Neuronal stem cell (in vitro differentiated cells): ENCODE measurements at regions not wholly inside any gene's neighbourhood (a gene's known extent, or its start where the extent isn't known, plus 50 kb on each side); places are given as distances from the start of the nearest gene placed in this dataset.
"Not testable (repeated sequence)": the region's sequence is repeated elsewhere in the genome, so short reads cannot be mapped to it uniquely, and the experiment has no call there.

Source experiments
- DNase-seq: peaks from one replicate; pipeline ENCODE4 v3.0.0-alpha.2; 2013; ENCODE audit warnings: low spot score
- H2AFZ ChIP-seq: one replicate; pipeline ENCODE4 v1.6.1; 2013; ENCODE audit warnings: mild to moderate bottlenecking, low read length, inconsistent platforms
- H2AK5ac ChIP-seq: 2 replicates; pipeline ENCODE4 v1.6.1; 2013; ENCODE audit warnings: low read depth, mild to moderate bottlenecking, inconsistent platforms, low read length, moderate library complexity, mixed read lengths
- H2BK120ac ChIP-seq: 2 replicates; pipeline ENCODE4 v1.6.1; 2013; ENCODE audit warnings: low read depth, mild to moderate bottlenecking, inconsistent platforms, low read length, moderate library complexity, mixed read lengths
- H2BK12ac ChIP-seq: one replicate; pipeline ENCODE4 v1.6.1; 2013; ENCODE audit warnings: low read length, inconsistent platforms
- H2BK15ac ChIP-seq: 2 replicates; pipeline ENCODE4 v1.6.1; 2013; ENCODE audit warnings: mild to moderate bottlenecking, low read length, inconsistent platforms, mixed read lengths
- H2BK5ac ChIP-seq: one replicate; pipeline ENCODE4 v1.6.1; 2013; ENCODE audit warnings: inconsistent platforms, mild to moderate bottlenecking, low read length, moderate library complexity
- H3K14ac ChIP-seq: one replicate; pipeline ENCODE4 v1.6.1; 2013; ENCODE audit warnings: low read length, inconsistent platforms
- H3K18ac ChIP-seq: 2 replicates; pipeline ENCODE4 v1.6.1; 2013; ENCODE audit warnings: low read length, inconsistent platforms
- H3K23ac ChIP-seq: 2 replicates; pipeline ENCODE4 v1.6.1; 2013; ENCODE audit warnings: low read depth, mild to moderate bottlenecking, mixed read lengths, low read length, inconsistent platforms; ENCODE audit not compliant: poor library complexity
- H3K27ac ChIP-seq: replicated peaks from 3 replicates; pipeline ENCODE4 v1.5.1; 2013; ENCODE audit warnings: low read length, inconsistent platforms
- H3K27me3 ChIP-seq, 3 experiments: 2 replicates each; pipeline ENCODE4 v1.6.1; 2013; ENCODE audit warnings: low read length in 3 of 3, mild to moderate bottlenecking in 2 of 3, inconsistent platforms in 1 of 3, low read depth in 1 of 3, mixed read lengths in 1 of 3, moderate library complexity in 1 of 3; ENCODE audit not compliant: control insufficient read depth in 3 of 3, insufficient read depth in 3 of 3
- H3K36me3 ChIP-seq, 2 donors: replicated peaks in 1 of 2; 2 replicates each; pipeline ENCODE4 v1.6.1; 2013; ENCODE audit warnings: low read length in 2 of 2; ENCODE audit not compliant: control insufficient read depth in 2 of 2, insufficient read depth in 2 of 2
- H3K4ac ChIP-seq: 2 replicates; pipeline ENCODE4 v1.6.1; 2013; ENCODE audit warnings: inconsistent platforms, mild to moderate bottlenecking, low read length, moderate library complexity
- H3K4me1 ChIP-seq, 2 donors: 1 replicate in 1 of 2; 2 replicates in 1 of 2; pipeline ENCODE4 v1.6.1; 2013; ENCODE audit warnings: low read length in 2 of 2, low read depth in 1 of 2; ENCODE audit not compliant: control insufficient read depth in 2 of 2, insufficient read depth in 1 of 2
- H3K4me2 ChIP-seq: one replicate; pipeline ENCODE4 v1.6.1; 2013; ENCODE audit warnings: mild to moderate bottlenecking, low read length, inconsistent platforms; ENCODE audit not compliant: insufficient read depth, poor library complexity, severe bottlenecking
- H3K4me3 ChIP-seq, 2 donors: 2 replicates each; pipeline ENCODE4 v1.5.1; 2013; ENCODE audit warnings: low read length in 2 of 2, mild to moderate bottlenecking in 2 of 2, inconsistent platforms in 1 of 2, moderate library complexity in 1 of 2
- H3K79me1 ChIP-seq: one replicate; pipeline ENCODE4 v1.6.1; 2013; ENCODE audit warnings: low read depth, mild to moderate bottlenecking, inconsistent platforms, low read length, moderate library complexity
- H3K9ac ChIP-seq: one replicate; pipeline ENCODE4 v1.6.1; 2013; ENCODE audit warnings: mild to moderate bottlenecking, low read depth, low read length, inconsistent platforms; ENCODE audit not compliant: poor library complexity
- H3K9me3 ChIP-seq, 2 donors: replicated peaks in 1 of 2; 2 replicates each; pipeline versions ENCODE3 to v1.6.1; 2013; ENCODE audit warnings: low read length in 2 of 2, mild to moderate bottlenecking in 2 of 2, inconsistent platforms in 1 of 2, low read depth in 1 of 2, mixed read lengths in 1 of 2, moderate library complexity in 1 of 2; ENCODE audit not compliant: control insufficient read depth in 2 of 2, insufficient read depth in 1 of 2
- H4K8ac ChIP-seq: one replicate; pipeline ENCODE4 v1.6.1; 2013; ENCODE audit warnings: low read depth, mild to moderate bottlenecking, inconsistent platforms, low read length, moderate library complexity
- H4K91ac ChIP-seq: one replicate; pipeline ENCODE4 v1.6.1; 2013; ENCODE audit warnings: low read length, low read depth, mild to moderate bottlenecking, inconsistent platforms; ENCODE audit not compliant: poor library complexity
- WGBS, 2 donors: extraction: QIAGEN DNeasy Blood & Tissue Kit; methylation state at CpG; one replicate each; pipeline ENCODE4 v1.1.7; 2013; ENCODE audit warnings: missing lambda C conversion rate in 2 of 2, mixed read lengths in 1 of 2; ENCODE audit not compliant: insufficient read length in 2 of 2, insufficient replicate concordance in 1 of 2; ENCODE audit errors: extremely low coverage in 2 of 2; 5-methylcytosine and 5-hydroxymethylcytosine counted together

- not testable (repeated sequence) for H3K14ac ChIP-seq, H3K27ac ChIP-seq, H4K91ac ChIP-seq, H3K36me3 ChIP-seq, DNase-seq, H3K23ac ChIP-seq, H3K9ac ChIP-seq, H3K18ac ChIP-seq, H3K4me2 ChIP-seq, H3K9me3 ChIP-seq, H4K8ac ChIP-seq, H2AFZ ChIP-seq, H3K4ac ChIP-seq, H2BK12ac ChIP-seq, H3K4me3 ChIP-seq, H3K79me1 ChIP-seq, H2BK15ac ChIP-seq, H3K27me3 ChIP-seq, H2BK120ac ChIP-seq, H2AK5ac ChIP-seq, H2BK5ac ChIP-seq, H3K4me1 ChIP-seq
- no CpG with 5 or more reads among the region's 7 CpGs for WGBS, 2 donors
Observed at GRCh38 chr7:150101282-150101681, 221.9 kb upstream of the LRRC61 start.

GRCh38 chr7:150107283-150107682, 215.9 kb upstream of the LRRC61 start:
- H3K23ac ChIP-seq, H3K36me3 ChIP-seq, H3K14ac ChIP-seq, H3K18ac ChIP-seq, H3K9ac ChIP-seq, H3K9me3 ChIP-seq, H3K4me3 ChIP-seq, H2AFZ ChIP-seq, H3K4me1 ChIP-seq, H2BK12ac ChIP-seq, H3K79me1 ChIP-seq, DNase-seq, H3K27me3 ChIP-seq, H2BK15ac ChIP-seq, H2AK5ac ChIP-seq, H3K4me2 ChIP-seq, H4K91ac ChIP-seq, H4K8ac ChIP-seq, H2BK120ac ChIP-seq, H3K4ac ChIP-seq, H2BK5ac ChIP-seq, H3K27ac ChIP-seq: not testable (repeated sequence)
- no CpG with 5 or more reads among the region's 1 CpG for WGBS, 2 donors

- not testable (repeated sequence) for H3K4me3 ChIP-seq, H3K4me1 ChIP-seq, H3K14ac ChIP-seq, H3K36me3 ChIP-seq, H3K18ac ChIP-seq, H2BK120ac ChIP-seq, DNase-seq, H3K23ac ChIP-seq, H2BK5ac ChIP-seq, H3K9me3 ChIP-seq, H3K27me3 ChIP-seq, H4K8ac ChIP-seq, H3K27ac ChIP-seq, H2AK5ac ChIP-seq, H4K91ac ChIP-seq, H3K9ac ChIP-seq, H2BK12ac ChIP-seq, H3K4me2 ChIP-seq, H3K79me1 ChIP-seq, H2BK15ac ChIP-seq, H3K4ac ChIP-seq, H2AFZ ChIP-seq
- no CpG with 5 or more reads among the region's 5 CpGs for WGBS, 2 donors
Observed at GRCh38 chr7:150110375-150110820, 212.8 kb upstream of the LRRC61 start.

GRCh38 chr7:150110882-150111281, 212.3 kb upstream of the LRRC61 start:
- H3K27me3 ChIP-seq, H3K4ac ChIP-seq, H2AK5ac ChIP-seq, H3K9me3 ChIP-seq, H2BK12ac ChIP-seq, H2BK15ac ChIP-seq, H3K4me2 ChIP-seq, H3K4me3 ChIP-seq, H2BK120ac ChIP-seq, H4K8ac ChIP-seq, H2BK5ac ChIP-seq, H2AFZ ChIP-seq, H3K4me1 ChIP-seq, DNase-seq, H3K36me3 ChIP-seq, H3K27ac ChIP-seq, H3K14ac ChIP-seq, H3K9ac ChIP-seq, H3K23ac ChIP-seq, H3K18ac ChIP-seq, H3K79me1 ChIP-seq, H4K91ac ChIP-seq: not testable (repeated sequence)
- WGBS, 2 donors, result no CpG with 5 or more reads among the region's 8 CpGs
